Liver (tissue), 3 donors: ENCODE measurements at regions not wholly inside any gene's neighbourhood (a gene's known extent, or its start where the extent isn't known, plus 50 kb on each side); places are given as distances from the start of the nearest gene placed in this dataset.

Experiments used
- ATF3 ChIP-seq: IDR thresholded peaks from 2 replicates; pipeline ENCODE4 v1.6.1; 2016; ENCODE audit warnings: antibody characterized with exemption
- CTCF ChIP-seq: fragments of 150-350 bp; IDR thresholded peaks from 2 replicates; pipeline ENCODE4 v1.5.1; 2017; ENCODE audit warnings: improper control_type of control experiment, low read depth, low read length; ENCODE audit not compliant: missing input control
- FOXA1 ChIP-seq: IDR thresholded peaks from 2 replicates; pipeline ENCODE4 v1.6.1; 2016; ENCODE audit warnings: antibody characterized with exemption
- GABPA ChIP-seq, 2 donors: IDR thresholded peaks in 1 of 2; conservative IDR thresholded peaks in 1 of 2; 2 replicates each; pipeline ENCODE4 v1.6.1; 2016; ENCODE audit warnings: antibody characterized with exemption in 2 of 2, mild to moderate bottlenecking in 1 of 2, moderate library complexity in 1 of 2
- JUND ChIP-seq, 2 donors: IDR thresholded peaks; 2 replicates each; pipeline ENCODE4 v1.6.1; 2016; ENCODE audit warnings: antibody characterized with exemption in 2 of 2
- RAD21 ChIP-seq, 2 donors: IDR thresholded peaks; 2 replicates each; pipeline ENCODE4 v1.6.1; 2016; ENCODE audit warnings: antibody characterized with exemption in 2 of 2, mild to moderate bottlenecking in 2 of 2
- REST ChIP-seq: IDR thresholded peaks from 2 replicates; pipeline ENCODE4 v1.6.1; 2016; ENCODE audit warnings: antibody characterized with exemption, mild to moderate bottlenecking
- SP1 ChIP-seq: IDR thresholded peaks from 2 replicates; pipeline ENCODE4 v1.6.1; 2018; ENCODE audit warnings: antibody characterized with exemption, mild to moderate bottlenecking
- TF ChIP-seq, protein P1 (sequence below): IDR thresholded peaks from 2 replicates; pipeline ENCODE4 v1.6.1; 2016; ENCODE audit warnings: antibody characterized with exemption
- donor health status: healthy.
- donor health status: healthy.

- TF ChIP-seq REST (no peak), SP1 (no peak), RAD21 (IDR thresholded peaks at IDR 0.05) (no peak), FOXA1 (no peak), CTCF (no peak), GABPA (IDR thresholded peaks at IDR 0.05 in 1 of 2, conservative IDR thresholded peaks at IDR 0.05 in 1 of 2) (no peak), ATF3 (no peak), JUND (IDR thresholded peaks at IDR 0.05) (no peak)
- TF ChIP-seq, protein P1, sequence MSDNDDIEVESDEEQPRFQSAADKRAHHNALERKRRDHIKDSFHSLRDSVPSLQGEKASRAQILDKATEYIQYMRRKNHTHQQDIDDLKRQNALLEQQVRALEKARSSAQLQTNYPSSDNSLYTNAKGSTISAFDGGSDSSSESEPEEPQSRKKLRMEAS: no peak
Observed at GRCh38 chr10:16367621-16368292, 69.1 kb upstream of the PTER start.
